ENCODE measurements at regions not wholly inside any gene's neighbourhood (a gene's known extent, or its start where the extent isn't known, plus 50 kb on each side); places are given as distances from the start of the nearest gene placed in this dataset.

- DNase-seq (ENCODE audit: low read depth): no peak
Measured at GRCh38 chr10:44244745-44245600, 139.9 kb downstream of the CXCL12 start.

- no peak for DNase-seq (ENCODE audit: low read depth)
Measured at GRCh38 chr10:44243851-44244510, 140.9 kb downstream of the CXCL12 start.

GRCh38 chr10:44242826-44243225 lies 142.1 kb downstream of the CXCL12 start:
- DNase-seq (ENCODE audit: low read depth): no peak

DNA sequence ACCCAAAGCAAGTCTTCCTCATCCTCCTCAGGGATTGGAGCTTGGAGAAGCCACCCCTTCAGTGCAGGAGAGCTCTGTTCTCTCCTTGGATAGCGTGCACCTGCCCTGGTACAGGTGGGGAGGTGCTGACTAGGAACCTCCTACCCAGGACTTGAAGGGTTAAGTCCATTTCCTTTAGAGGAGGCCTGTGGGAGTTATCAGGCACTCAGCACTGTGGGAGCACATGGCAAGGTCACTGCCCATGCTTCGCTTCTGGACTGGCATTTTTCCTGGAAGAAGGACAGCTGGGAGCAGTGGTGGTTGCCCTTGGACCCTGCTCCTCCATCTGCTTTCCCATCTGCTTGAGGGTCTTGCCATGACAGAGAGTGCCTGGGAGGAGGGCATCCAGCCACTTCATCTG lies 142.8 kb downstream of the CXCL12 start:
- no peak for DNase-seq (ENCODE audit: low read depth)

DNA sequence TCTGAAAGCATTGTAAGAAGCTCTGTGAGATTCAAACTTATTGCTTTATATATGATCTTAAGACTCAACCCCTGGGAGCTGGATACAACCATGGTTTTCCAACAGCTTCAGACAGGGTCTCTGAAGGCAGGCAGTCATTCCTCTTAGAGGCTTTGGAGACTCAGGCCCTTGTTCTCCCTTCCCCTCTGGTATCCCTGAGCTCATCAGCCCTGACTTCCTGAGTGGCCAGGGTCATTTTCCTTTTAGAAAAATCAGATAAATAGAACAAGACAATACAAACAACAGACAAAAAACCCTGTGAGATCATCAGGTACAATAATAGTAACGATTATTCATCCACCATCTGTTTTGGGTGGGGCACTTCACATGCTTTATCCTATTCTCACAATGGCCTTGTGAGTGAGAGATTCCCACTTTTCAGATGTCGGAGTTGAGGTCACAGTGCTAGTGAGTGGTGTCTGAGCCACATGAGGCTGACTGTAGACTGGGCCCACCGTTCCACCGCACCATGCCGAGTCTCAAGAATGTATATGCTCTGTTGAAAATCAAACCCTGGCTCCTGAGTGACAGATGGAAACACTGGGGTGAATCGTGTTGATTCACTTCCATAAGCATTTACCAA lies 144.2 kb downstream of the CXCL12 start:
- DNase-seq (ENCODE audit: low read depth): no peak

DNA sequence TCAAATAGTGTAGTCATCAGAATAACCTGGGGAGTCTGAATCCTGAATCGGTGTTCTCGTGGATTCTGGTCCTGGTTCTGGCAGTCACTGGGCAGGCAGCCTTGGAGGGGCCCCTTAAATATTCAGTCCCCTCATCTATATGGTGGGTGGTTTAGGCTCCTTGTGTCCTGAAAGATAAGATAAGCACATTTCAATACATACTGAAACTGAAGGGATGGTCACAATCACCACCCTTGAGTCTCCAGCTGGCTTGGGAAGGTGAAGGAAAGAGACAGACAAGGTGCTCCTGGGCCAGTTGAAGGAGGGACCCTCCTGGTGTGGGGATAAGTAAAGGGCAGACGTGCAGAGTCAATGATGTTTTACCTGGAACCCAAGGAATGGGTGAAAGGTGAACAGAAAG lies 146.7 kb downstream of the CXCL12 start:
- DNase-seq (ENCODE audit: low read depth): no peak

DNA sequence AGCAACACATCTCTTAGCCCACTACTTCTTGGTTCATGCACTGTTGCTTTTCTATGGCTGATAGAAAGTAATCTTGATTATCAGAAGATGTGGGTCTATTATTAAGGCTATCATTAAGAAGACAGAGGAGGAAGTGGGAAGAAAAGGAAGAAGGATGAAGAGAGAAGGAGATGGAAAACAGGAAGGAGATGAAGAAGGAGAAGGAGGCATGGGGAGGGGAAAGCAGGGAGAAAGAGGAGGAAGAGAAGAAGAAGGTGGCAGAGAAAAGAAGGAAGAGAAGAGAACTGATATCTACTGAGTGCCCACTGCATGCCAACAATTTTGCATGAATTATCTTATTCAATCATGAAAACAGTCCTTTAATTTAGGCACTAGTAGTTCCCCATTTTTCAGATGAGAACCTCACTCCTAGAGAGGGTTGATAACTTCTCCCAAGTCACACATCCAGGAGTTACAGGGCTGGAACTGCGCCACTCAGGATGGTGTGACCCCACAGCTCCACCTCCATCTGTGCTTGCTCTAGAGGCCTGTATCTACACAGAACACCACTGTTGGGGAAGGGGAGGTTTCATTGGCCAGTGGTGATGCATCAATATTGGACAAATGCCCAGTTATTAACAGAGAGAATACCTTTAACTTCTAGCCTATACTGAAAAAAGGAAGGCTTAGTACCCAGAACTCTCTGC lies 147.4 kb downstream of the CXCL12 start:
- no peak for DNase-seq (ENCODE audit: low read depth)

- DNase-seq (ENCODE audit: low read depth): no peak
Measured at GRCh38 chr10:44235363-44235762, 149.5 kb downstream of the CXCL12 start.

- DNase-seq (ENCODE audit: low read depth): no peak
Measured at GRCh38 chr10:44234483-44234875, 150.4 kb downstream of the CXCL12 start.

DNA sequence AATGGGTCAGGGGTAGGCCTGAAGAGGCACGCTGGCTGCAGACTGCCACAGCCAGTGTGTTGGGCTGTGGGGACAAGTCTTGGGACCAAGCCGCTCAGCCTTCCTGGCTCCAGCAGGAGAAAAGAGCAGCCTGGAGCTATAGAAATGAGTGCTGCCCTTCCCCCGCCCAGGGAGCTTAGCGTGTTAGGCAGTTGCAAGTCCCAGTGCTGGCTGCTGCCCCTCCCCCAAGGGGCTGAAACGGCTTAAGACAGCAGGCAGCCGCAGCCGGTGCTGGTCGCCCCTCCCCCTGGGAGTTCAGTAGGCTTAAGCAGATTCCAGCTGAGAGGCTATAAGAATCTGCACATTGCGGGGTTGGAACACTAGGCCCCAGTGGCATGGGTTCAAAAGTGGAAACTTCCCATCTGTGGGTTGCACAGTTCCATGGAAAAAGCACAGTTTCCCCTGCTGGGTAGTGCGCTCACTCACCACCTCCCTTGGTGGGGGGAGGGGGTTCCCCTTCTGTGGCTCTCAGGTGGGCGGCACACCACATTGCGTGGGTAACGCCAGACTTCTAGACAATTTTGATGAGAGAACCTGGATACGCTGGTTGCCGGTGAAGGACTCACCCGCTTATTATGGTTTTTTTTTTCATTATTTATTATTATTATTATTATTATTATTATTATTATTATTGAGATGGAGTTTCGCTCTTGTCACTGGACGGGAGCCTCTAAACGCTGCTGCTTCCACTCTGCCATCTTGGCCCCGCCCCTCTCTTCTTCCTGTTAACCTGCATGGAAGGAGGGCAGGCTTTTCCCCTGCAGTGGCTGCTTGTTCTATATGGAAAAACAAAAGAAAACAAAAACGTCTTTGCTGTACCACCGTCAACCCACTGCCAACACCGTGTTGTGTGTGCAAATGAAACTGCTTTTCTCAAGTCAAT lies 151.1 kb downstream of the CXCL12 start:
- no peak for DNase-seq (ENCODE audit: low read depth)

GRCh38 chr10:44217274-44217820 lies 167.6 kb downstream of the CXCL12 start:
- DNase-seq (ENCODE audit: low read depth): no peak

GRCh38 chr10:44216073-44216472 lies 168.8 kb downstream of the CXCL12 start:
- DNase-seq (ENCODE audit: low read depth): no peak

DNA sequence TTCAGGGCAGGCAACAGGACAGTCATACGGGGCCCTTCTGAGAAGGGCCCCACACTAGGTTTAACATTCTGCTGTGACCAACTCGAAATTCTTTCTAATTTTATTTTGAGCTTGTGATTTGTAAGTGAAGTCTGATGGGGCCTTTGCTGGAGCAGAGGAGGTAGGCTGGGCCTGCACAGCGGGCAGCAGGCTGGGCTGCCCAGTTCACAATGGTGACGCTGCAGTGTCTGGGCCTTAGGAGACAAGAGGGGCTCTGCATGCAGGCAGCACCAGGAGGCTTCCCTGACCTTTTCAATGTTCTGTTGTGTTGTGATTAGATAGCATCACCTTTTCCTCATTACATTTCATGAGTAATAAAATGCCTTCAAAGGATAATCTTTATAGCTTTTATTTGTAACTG lies 175.1 kb downstream of the CXCL12 start:
- DNase-seq (ENCODE audit: low read depth): no peak

DNA sequence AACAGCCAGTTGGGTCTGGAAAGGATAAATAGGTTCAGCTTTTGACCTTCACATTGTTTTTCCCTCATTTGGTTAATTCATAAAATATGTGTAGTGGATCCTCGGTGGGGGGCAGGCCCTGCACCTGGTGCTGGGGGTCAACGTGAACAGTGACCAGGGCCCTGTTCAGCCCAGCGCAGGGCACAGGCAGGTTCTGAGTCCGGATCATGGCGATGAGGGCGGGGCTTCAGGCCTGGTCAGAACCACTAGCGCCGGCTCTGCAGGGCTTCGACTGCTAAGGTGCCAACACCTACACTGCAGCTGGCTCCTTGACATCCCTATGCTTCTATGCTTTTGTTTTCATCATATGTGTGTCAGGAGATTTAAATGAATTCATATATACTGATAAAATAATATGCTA lies 177.7 kb downstream of the CXCL12 start:
- no peak for DNase-seq (ENCODE audit: low read depth)

GRCh38 chr10:44206127-44206818 lies 178.6 kb downstream of the CXCL12 start:
- no peak for DNase-seq (ENCODE audit: low read depth)

GRCh38 chr10:44205067-44205466 lies 179.8 kb downstream of the CXCL12 start:
- DNase-seq (ENCODE audit: low read depth): no peak

DNA sequence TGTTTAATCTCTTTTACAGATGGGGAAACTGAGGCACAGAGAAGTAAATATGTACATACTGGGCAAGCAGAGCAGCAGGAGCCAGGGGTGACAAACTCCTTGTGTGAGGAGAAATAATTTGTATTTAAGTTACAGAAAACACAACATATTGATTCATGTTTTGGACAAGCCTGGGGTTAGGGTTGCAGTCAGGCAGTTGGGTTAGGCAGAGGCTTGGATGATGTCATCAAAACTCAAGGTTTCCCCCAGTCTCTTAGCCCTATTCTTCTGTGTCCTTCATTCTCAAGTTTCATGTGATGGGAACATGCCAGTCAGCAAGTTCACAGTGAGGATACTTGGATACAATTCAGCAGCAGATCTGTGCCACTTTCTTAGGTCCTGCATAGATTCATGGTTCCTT lies 181.4 kb downstream of the CXCL12 start:
- DNase-seq (ENCODE audit: low read depth): no peak

DNA sequence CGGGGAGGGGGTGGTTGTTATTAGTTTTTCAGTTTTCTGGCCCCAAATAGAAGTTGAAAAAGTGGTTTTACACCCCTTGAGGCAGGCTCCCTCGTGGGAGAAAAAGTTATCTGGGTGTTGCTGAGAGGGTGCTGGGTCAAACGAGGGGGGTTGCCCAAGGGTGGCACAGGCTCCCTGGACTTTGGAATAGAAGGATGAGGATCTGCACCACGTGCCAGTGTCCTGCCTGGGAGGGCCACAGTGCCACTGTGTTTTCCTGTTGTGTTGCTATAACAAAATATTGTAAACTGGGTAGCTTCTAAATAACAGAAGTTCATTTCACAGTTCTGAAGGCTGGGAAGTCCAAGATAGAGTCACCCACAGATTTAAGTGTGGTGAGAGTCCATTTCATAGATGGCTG lies 181.9 kb downstream of the CXCL12 start:
- DNase-seq (ENCODE audit: low read depth): no peak

DNA sequence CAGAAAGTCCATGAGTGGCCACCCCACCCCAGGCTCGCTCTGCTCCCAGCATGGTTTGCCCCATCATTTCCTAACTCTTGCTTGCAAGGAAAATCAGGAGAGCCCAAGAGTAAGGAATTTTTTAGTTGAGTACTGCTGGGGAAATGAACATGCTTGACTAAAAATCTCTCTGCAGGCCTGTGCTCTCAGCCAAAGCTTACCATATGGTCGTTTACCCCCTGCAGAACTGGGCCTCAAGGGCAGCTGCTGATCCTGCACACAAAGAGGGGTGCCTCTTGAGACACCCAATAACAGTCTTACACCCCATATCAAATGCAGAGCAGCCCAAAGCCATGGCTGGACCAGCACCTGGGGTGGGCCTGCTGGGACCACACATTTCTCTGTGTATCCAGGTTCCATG lies 183.2 kb downstream of the CXCL12 start:
- no peak for DNase-seq (ENCODE audit: low read depth)

- DNase-seq (ENCODE audit: low read depth): no peak
Measured at GRCh38 chr10:44201011-44201410, 183.9 kb downstream of the CXCL12 start.

Measured in LHCN-M2 (cell line).